ENCODE measurements at regions not wholly inside any gene's neighbourhood (a gene's known extent, or its start where the extent isn't known, plus 50 kb on each side); places are given as distances from the start of the nearest gene placed in this dataset.

DNA sequence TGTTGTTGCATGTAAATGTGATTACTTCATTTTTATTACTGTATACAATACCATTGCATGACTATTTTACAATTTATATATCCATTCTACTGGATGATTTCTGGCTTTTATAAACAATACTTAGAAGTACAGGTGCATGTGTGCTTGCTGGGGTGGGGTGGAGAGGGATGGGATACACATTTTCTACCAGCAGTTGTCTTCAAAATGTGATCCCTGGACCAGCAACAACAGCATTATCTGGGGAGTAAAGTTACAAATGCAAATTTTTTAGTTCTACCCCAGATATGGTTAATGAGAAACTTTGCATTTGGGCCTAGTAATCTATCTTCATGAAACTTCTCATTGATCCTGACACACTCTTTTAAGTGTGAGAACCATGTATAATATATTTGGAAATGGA is 905.4 kb upstream of the ATXN7L3B start:
- TF ChIP-seq POLR2A (IDR thresholded peaks at IDR 0.05): no peak
- no peak for TF ChIP-seq CTCF (IDR thresholded peaks at IDR 0.05)
